GM18951 (cell line): ENCODE measurements at regions not wholly inside any gene's neighbourhood (a gene's known extent, or its start where the extent isn't known, plus 50 kb on each side); places are given as distances from the start of the nearest gene placed in this dataset.

Experiments used
- POLR2A ChIP-seq: IDR thresholded peaks from 4 replicates; pipeline ENCODE4 v1.6.1; 2011; ENCODE audit warnings: mild to moderate bottlenecking; ENCODE audit not compliant: insufficient read length, insufficient read depth; ENCODE audit errors: extremely low read depth
- in situ Hi-C: fragments of 300-500 bp; cut with MboI; formaldehyde crosslinking; loops from one replicate; pipeline ENCODE4 v1.12.0; 2022; ENCODE audit warnings: low sequenced_read_pairs, mixed read lengths, inconsistent platforms; ENCODE audit not compliant: unreplicated experiment

DNA sequence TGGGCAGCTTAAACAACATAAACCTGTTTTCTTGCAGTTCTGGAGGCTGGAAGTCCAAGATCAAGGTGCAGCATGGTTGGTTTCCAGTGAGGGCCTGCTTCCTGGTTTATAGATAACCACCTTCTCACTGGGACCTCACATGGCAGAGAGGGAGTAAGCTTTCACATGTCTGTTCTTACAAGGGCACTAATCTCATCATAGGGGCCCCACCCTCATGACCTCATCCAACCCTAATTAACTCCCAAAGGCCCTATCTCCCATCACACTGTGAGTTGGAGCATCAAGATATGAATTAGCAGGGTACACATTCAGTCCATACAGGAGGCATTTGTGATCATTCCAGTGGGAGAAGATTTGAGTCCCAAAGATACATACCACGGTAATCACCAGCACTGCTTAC lies 50.5 kb upstream of the GRIN2A start:
- in situ Hi-C loops = no loop called here
- no peak for TF ChIP-seq POLR2A

DNA sequence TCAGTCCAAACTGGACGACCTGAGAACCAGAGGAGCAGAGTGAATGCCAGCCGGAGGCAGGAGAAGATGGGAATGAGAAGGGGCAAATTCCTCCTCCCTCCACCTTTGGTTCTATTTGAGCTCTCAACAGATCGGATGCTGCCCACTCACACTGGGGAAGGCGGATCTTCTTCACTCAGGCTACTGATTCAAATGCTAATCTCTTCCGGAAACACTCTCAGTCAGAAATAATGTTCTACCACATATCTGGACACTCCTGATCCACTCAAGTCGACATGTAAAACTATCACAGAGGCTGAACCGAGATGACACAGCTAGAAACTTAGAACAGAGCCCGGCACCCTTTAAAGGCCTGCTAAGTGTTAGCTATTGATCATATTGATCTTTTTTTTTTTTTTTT lies 57.4 kb upstream of the GRIN2A start:
- TF ChIP-seq POLR2A = no peak
- in situ Hi-C loops = no loop called here

DNA sequence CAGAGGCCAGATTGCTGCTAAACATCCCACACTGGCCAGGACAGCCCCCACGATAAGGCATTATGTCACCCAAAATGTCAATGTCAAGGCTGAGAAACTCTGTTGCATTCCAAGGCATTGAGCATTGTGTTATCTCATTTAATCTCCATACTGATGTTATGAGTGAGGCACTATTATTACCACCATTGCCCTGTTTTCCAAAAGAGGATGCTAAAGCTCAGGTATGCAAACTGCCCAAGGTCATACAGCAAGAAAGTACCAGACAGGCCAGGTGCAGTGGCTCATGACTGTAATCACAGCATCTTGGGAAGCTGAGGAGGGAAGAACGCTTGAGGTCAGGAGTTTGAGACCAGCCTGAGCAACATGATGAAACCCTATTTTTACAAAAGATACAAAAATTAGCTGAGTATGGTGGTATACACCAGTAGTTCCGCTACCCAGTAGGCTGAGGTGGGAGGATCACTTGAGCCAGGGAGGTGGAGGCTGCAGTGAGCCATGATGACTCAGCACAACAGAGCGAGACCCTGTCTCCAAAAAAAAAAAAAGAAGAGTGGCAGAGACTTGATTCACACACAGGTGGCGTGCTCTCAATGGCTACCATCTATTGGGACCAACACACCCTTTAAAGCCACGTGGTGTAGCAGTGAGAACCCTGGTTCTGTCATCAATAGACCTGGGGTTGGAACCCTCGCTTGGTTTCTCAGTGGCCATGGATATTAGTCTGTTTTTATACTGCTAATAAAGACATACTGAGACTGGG lies 58.8 kb upstream of the GRIN2A start:
- in situ Hi-C loops = no loop called here
- TF ChIP-seq POLR2A = no peak

DNA sequence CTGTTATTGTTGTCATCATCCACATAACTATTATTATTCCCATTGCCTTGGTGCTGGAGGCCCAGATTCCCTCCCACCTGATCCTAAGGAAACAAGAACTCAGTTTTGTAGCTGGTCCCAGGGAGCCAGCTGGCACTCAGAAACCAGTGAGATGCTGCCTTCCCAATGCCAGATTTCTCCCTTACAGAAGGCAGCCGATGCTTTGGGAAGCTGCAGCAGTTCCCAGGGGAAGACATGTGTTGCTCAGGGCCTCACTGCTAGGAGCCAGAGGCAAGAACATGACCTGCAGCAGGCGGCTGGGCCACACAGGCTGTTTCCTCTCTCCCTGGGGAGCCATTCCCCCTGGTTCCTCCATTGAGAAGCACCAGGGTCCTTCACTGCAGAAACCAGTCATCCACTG lies 59.9 kb upstream of the GRIN2A start:
- TF ChIP-seq POLR2A = no peak

DNA sequence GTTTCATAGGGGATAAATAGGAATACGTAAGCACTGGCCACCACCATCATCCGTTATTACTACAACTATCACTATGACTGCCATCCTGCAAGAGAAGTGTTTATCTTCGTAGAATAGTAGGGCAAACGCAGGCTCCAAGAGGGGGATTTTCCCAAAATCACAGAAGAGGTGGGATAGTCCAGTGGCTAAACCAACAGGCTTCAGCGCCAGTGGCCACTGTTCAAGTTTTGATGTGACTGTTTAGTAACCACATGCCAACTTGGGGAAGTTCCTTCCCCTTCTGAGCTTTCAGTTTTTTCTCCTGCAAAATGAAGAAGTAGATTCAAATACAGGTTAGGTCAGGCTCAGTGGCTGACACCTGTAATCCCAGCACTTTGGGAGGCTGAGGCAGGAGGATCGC lies 60.7 kb upstream of the GRIN2A start:
- no peak for TF ChIP-seq POLR2A
- in situ Hi-C loops = no loop called here

More for the DNA sequence above, 59.9 kb upstream of the GRIN2A start:
- in situ Hi-C loops = no loop called here

DNA sequence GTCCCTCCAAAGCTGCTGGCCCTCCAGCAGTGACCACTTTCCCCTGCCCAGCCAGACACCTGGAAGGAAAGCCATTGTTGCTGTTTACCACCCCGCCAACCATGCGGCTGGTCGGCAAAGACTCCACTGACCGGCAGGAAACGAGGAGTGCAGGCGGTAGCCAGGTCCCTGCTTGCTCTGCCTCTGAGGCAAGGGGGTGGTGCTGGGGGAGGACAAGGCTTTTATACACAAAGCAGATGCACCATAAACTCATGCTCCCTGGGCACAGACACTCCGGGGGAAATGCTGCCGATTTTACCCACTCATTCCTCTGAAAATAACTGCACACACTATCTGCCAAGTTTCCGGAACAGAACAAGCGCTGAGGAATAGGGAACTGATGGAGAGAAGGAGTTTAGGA lies 62.8 kb upstream of the GRIN2A start:
- in situ Hi-C loops = no loop called here
- TF ChIP-seq POLR2A = no peak

DNA sequence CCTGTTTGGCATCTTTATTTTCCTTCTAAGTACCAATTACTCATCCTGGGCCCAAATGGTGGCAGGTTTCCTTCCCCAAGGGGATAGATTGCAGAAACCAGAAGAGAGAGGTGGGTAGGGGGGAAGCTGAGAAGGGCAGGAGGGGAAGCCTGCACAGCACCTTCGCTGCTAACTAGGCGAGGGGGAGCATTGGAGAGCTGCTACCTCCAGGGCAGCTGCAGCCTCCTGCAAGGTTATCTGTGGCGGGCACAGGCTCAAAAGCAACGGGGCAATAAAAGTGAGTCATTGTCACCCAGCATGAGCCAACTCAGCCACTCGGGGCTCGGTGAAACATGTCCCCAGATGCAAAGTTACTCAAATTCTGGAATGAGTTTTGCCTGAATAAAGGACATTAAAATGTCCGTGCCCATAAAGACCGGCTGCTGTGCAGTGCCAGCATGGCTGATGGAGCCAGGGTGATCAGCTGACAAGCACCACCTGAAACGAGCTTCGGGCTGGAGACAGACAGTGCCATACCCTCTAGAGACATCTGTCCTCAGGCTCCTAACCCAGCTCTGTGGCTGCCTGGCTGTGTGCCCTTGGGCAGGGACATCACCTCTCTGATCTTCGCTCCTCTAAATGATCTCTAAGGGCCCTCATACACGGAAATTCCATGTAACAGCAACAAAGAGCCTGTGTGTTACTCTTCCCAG lies 68.1 kb upstream of the GRIN2A start:
- in situ Hi-C loops = loop anchor here (25.0 kb wide), 1 partner anchor 487 kb away; the partner anchor contains the start of gene NUBP1
- no peak for TF ChIP-seq POLR2A

DNA sequence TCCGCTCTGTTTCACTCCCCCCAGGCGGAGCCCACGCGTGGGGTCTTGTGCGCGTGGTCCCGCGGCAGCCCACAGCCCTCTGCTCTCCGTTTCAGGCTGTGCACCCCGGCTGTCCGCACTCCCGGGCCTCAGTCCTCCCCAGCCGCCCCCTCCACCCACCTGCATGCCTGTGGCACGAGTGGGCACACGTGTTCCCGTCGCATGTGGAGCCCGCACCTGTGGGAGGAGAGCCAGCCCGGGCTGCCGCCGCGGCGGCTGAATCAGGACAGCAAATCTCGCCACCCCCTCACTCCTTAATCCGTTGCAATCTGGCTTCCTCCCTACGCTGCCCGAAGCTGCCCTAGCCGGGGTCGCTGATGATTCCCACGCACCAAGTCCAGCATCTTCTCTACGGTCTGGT lies 69.9 kb upstream of the GRIN2A start:
- in situ Hi-C loops = loop anchor here (25.0 kb wide), 1 partner anchor 485 kb away; the partner anchor contains the start of gene NUBP1
- no peak for TF ChIP-seq POLR2A

DNA sequence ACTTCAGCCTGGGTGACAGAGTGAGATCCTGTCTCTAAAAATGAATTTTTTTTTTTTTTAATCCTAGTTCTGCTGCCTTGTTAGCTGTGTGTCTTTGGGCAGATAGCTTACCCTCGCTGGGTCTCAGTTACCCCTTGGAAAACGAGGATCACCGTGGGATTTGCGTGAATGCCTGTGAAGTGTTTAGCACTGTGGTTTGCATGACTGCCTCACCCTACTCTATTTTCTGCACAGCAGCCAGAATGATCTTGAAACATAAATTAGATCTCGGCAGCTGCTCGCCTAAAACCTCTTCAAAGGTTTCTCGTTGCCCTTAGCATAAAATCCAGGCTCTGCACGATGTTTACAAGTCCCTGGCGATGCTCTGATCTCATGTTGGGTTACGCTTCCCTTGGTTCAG lies 71.2 kb upstream of the GRIN2A start:
- in situ Hi-C loops = loop anchor here (25.0 kb wide), 1 partner anchor 484 kb away; the partner anchor contains the start of gene NUBP1
- TF ChIP-seq POLR2A = no peak

DNA sequence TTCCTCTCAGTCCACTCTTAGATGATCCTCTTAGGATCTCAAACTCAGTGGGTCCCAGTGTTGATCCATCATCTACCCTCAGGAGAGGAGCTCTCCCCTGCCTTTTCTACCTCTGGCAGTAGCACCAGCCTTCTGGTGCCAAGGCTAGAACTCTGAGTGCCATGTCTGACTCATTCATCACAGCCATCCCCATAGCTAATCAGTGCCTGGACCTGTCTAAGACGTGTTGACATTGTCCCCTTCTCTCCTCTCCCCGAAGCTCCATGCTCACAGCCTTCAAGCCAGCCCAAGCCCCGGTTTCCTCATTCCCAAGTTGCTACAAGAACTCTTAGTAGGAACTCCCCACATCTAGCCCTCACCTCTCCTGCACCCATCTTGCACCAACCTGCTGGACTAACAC lies 73.5 kb upstream of the GRIN2A start:
- no peak for TF ChIP-seq POLR2A
- in situ Hi-C loops = loop anchor here (5.0 to 25.0 kb wide), 3 partner anchors 52 to 482 kb away; partner anchors contain the start of gene NUBP1

DNA sequence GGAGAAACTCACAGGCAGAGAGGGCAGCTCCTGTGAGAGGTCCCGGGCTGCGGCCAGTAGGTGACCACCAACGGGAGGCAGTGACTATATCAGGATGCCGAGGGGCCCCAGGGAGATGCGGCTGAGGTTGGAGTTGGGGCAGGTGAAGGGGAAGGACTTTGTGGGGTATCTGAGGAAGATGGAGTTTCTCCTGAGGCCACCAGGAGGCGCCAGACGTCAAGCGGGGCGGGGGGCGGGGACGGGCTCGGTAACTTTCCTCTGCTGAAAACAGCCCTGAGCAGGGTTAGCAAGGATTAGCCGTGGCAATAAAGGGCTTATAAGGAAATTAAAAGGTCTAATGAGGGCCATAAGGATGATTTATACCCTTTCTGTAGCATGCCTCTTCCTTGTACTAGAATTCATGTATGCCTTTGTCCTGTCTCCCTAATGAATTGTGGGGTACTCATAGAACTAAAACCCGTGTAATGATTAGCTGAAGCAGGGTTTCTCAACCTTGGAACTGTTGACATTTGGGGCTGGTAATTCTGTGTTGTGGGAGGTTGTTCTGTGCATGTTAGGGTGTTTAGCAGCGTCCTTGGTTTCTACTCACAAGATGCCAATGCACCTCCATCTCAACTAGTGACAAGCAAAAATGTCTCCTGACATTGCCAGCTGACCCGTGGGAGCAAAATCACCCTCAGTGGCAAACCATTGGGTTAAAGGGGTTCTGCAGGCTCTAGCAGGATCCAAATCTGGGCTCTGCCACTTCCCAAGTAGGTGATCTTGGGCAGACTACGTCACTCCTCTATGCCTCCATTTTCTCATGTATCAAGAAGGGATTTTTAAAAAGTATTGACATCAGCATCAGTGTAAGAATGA lies 74.8 kb upstream of the GRIN2A start:
- no peak for TF ChIP-seq POLR2A
- in situ Hi-C loops = loop anchor here (5.0 to 25.0 kb wide), 3 partner anchors 50 to 480 kb away; partner anchors contain the start of gene NUBP1

DNA sequence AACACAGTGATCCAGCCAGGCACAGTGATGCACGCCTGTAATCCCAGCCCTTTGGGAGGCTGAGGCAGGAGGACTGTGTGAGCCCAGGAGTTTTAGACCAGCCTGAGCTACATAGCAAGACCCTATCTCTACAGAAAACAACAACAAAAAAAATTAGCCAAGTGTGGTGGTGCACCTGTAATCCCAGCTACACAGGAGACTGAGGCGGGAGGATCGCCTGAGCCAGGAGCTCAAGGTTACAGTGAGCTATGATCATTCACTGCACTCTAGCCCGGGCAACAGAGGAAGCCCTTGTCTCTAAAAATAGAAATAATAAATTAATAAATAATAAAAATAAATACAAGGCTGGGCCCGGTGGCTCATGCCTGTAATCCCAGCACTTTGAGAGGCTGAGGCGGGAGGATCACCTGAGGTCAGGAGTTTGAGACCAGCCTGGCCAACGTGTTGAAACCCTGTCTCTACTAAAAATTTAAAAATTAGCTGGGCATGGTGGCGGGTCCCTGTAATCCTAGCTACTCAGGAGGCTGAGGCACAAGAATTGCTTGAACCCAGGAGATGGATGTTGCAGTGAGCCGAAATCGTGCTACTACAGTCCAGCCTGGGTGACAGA lies 75.5 kb upstream of the GRIN2A start:
- in situ Hi-C loops = loop anchor here (5.0 to 25.0 kb wide), 3 partner anchors 50 to 480 kb away; partner anchors contain the start of gene NUBP1

DNA sequence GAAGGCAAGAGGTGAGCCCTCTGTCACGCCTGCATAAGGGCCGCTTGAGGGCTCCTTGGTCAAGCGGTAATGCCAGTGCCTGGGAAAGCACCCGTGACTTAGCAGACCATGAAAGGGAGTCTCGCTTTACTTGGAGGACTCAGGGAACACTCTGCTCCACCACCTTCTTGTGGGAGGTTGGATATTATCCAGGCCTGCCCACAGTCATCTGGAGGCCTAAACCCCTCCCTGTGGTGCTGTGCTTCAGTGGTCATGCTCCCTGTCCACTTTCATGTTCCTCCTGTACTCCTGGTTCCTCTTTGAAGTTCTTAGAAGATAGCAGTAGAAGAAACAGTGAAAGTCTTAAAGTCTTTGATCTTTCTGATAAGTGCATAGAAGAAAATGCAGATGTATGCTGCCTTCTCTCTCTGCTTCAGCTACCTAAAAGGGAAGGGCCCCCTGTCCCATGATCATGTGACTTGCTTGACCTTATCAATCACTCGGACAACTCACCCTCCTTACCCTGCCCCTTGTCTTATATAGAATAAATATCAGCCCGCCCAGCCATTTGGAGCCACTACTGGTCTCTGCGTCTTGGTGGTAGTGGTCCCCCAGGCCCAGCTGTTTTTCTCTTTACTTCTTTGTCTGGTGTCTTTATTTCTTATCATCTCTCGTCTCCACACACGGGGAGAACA lies 76.8 kb upstream of the GRIN2A start:
- in situ Hi-C loops = loop anchor here (5.0 to 25.0 kb wide), 3 partner anchors 48 to 478 kb away; partner anchors contain the start of gene NUBP1
